ENCODE measurements at regions not wholly inside any gene's neighbourhood (a gene's known extent, or its start where the extent isn't known, plus 50 kb on each side); places are given as distances from the start of the nearest gene placed in this dataset.

DNA sequence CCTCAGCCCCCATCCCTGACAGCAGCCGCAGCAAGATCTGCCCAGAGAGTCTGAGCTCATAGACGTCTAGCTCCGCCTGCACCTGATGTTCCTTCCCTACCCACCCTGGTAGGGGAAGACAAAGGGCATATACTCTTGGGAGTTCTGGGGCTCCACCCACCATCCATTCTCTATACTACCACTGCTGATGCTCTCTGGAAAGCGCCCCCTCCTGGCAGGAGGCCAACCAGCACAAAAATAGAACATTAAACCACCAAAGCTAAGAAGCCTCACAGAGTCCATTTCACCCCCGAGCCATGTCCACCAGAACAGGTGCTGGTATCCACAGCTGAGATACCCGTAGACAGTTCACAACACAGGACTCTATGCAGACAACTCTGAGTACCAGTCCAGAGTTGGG, 662.6 kb upstream of the FAM98A start:
- no peak for TF ChIP-seq POLR2AphosphoS5 (IDR thresholded peaks at IDR 0.05; ENCODE audit: low read depth, low read length)
- no peak for TF ChIP-seq POLR2A (IDR thresholded peaks at IDR 0.05; ENCODE audit: low read depth, low read length)
- no peak for TF ChIP-seq TAF1 (IDR thresholded peaks at IDR 0.05; ENCODE audit: borderline replicate concordance, low read depth, low read length)
